WTC11 (cell line): ENCODE measurements at regions not wholly inside any gene's neighbourhood (a gene's known extent, or its start where the extent isn't known, plus 50 kb on each side); places are given as distances from the start of the nearest gene placed in this dataset.

Source experiments
- ATAC-seq: fragments of 200-7000 bp; cut with Tn5 transposase; 2 replicates; pipeline ENCODE4 v1.10.0; 2021; ENCODE audit warnings: mild to moderate bottlenecking, moderate library complexity
- CTCF ChIA-PET: fragments of 300-600 bp; sonication (Branson Sonifier 250); formaldehyde crosslinking; loops from one replicate; lab custom pipeline; 2021; ENCODE audit warnings: antibody characterized with exemption; lab: Charles Lee
- POLR2A ChIA-PET: fragments of 350-600 bp; sonication (Branson Sonifier 250); formaldehyde crosslinking; loops from one replicate; lab custom pipeline; 2021; ENCODE audit warnings: antibody characterized with exemption; lab: Charles Lee
- DNase-seq: peaks from one replicate; pipeline ENCODE4 v3.0.0; 2021; ENCODE audit warnings: low spot score
- H3K27ac Mint-ChIP-seq: 2 replicates; pipeline ENCODE4 v1.8.0; 2021; ENCODE audit warnings: mixed read lengths
- H3K27me3 Mint-ChIP-seq: 2 replicates; pipeline ENCODE4 v1.8.0; 2021; ENCODE audit warnings: low read depth, mild to moderate bottlenecking, moderate library complexity, mixed read lengths
- H3K36me3 Mint-ChIP-seq: 2 replicates; pipeline ENCODE4 v1.8.0; 2021; ENCODE audit warnings: mixed read lengths
- H3K4me1 Mint-ChIP-seq: 2 replicates; pipeline ENCODE4 v1.8.0; 2022; ENCODE audit warnings: mixed read lengths
- H3K4me3 Mint-ChIP-seq: 2 replicates; pipeline ENCODE4 v1.8.0; 2021; ENCODE audit warnings: mild to moderate bottlenecking, moderate library complexity, mixed read lengths
- H3K9me3 Mint-ChIP-seq: 2 replicates; pipeline ENCODE4 v1.8.0; 2021; ENCODE audit warnings: mixed read lengths
- CBFB ChIP-seq: sonication (generic); formaldehyde crosslinking; IDR thresholded peaks from 2 replicates; pipeline ENCODE4 v1.8.1; 2022; ENCODE audit warnings: mild to moderate bottlenecking, low read depth, missing genetic modification reagents
- JAZF1 ChIP-seq: fragments of 250-450 bp; sonication (Bioruptor Pico); IDR thresholded peaks from 2 replicates; pipeline ENCODE4 v1.9.0; 2021; ENCODE audit warnings: moderate library complexity, mild to moderate bottlenecking, inconsistent platforms
- KAT7 ChIP-seq: sonication (generic); formaldehyde crosslinking; IDR thresholded peaks from 2 replicates; pipeline ENCODE4 v1.8.1; 2023; ENCODE audit warnings: missing genetic modification reagents, mild to moderate bottlenecking, borderline replicate concordance
- NFE2L1 ChIP-seq: sonication (generic); formaldehyde crosslinking; IDR thresholded peaks from 2 replicates; pipeline ENCODE4 v1.8.1; 2023; ENCODE audit warnings: missing genetic modification reagents
- OVOL2 ChIP-seq: fragments of 250-450 bp; sonication (Bioruptor Pico); IDR thresholded peaks from 2 replicates; pipeline ENCODE4 v1.9.0; 2021; ENCODE audit warnings: mild to moderate bottlenecking, borderline replicate concordance
- SOX15 ChIP-seq: fragments of 250-450 bp; sonication (Bioruptor Pico); IDR thresholded peaks from 2 replicates; pipeline ENCODE4 v1.9.0; 2021; ENCODE audit warnings: mild to moderate bottlenecking
- ZNF121 ChIP-seq: sonication (generic); formaldehyde crosslinking; IDR thresholded peaks from 2 replicates; pipeline ENCODE4 v1.8.0; 2023; ENCODE audit warnings: missing genetic modification reagents
- ZNF138 ChIP-seq: sonication (generic); formaldehyde crosslinking; conservative IDR thresholded peaks from 2 replicates; pipeline ENCODE4 v1.8.1; 2022; ENCODE audit warnings: mild to moderate bottlenecking, moderate library complexity, missing genetic modification reagents
- ZNF317 ChIP-seq: sonication (generic); formaldehyde crosslinking; IDR thresholded peaks from 2 replicates; pipeline ENCODE4 v1.8.1; 2023; ENCODE audit warnings: low read depth, mild to moderate bottlenecking, moderate library complexity, missing genetic modification reagents, borderline replicate concordance
- TF ChIP-seq, protein P1 (sequence below): sonication (generic); formaldehyde crosslinking; IDR thresholded peaks from 2 replicates; pipeline ENCODE4 v1.8.1; 2023; ENCODE audit warnings: mild to moderate bottlenecking, missing genetic modification reagents
- TF ChIP-seq, protein P2 (sequence below): sonication (generic); formaldehyde crosslinking; IDR thresholded peaks from 2 replicates; pipeline ENCODE4 v1.8.1; 2022; ENCODE audit warnings: missing genetic modification reagents, borderline replicate concordance
- TF ChIP-seq, protein P3 (sequence below): fragments of 250-450 bp; sonication (Bioruptor Pico); conservative IDR thresholded peaks from 2 replicates; pipeline ENCODE4 v1.9.0; 2021; ENCODE audit warnings: mild to moderate bottlenecking
- TF ChIP-seq, protein P4 (sequence below): sonication (generic); formaldehyde crosslinking; IDR thresholded peaks from 2 replicates; pipeline ENCODE4 v1.8.0; 2023; ENCODE audit warnings: missing genetic modification reagents
- TF ChIP-seq, protein P5 (sequence below): sonication (generic); formaldehyde crosslinking; IDR thresholded peaks from 2 replicates; pipeline ENCODE4 v1.8.0; 2022; ENCODE audit warnings: mild to moderate bottlenecking, missing genetic modification reagents
- TF ChIP-seq, protein P6 (sequence below): fragments of 200-600 bp; IDR thresholded peaks from 2 replicates; pipeline ENCODE4 v1.8.0; 2022; ENCODE audit warnings: antibody characterized with exemption

DNA sequence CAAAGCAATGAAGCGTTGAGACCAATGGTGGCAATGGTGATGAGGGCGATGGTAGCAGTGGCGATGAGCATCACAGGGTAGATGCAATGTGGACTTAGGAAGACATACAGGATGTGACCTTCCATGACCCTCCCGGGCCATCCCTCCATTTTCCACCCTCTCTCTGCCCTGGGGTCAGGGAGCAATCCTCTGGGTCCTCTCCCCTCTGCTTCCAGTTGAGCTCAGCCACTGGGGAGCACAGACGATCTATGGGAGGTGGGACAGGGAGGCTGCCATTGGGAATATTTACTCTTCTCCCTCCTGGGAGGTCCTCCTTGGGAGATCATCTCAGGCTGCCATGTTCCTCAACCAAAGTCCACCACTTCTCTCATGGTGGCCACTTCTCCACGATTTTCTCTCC lies 260.7 kb upstream of the FOXF1 start:
- no peak overlapping the region for H3K27ac Mint-ChIP-seq
- TF ChIP-seq CBFB (CRISPR knock-in tag) (no peak), ZNF317 (CRISPR knock-in tag) (no peak), SOX15 (no peak), ZNF138 (CRISPR knock-in tag) (no peak), OVOL2 (CRISPR knock-in tag) (no peak)
- TF ChIP-seq, protein P1, sequence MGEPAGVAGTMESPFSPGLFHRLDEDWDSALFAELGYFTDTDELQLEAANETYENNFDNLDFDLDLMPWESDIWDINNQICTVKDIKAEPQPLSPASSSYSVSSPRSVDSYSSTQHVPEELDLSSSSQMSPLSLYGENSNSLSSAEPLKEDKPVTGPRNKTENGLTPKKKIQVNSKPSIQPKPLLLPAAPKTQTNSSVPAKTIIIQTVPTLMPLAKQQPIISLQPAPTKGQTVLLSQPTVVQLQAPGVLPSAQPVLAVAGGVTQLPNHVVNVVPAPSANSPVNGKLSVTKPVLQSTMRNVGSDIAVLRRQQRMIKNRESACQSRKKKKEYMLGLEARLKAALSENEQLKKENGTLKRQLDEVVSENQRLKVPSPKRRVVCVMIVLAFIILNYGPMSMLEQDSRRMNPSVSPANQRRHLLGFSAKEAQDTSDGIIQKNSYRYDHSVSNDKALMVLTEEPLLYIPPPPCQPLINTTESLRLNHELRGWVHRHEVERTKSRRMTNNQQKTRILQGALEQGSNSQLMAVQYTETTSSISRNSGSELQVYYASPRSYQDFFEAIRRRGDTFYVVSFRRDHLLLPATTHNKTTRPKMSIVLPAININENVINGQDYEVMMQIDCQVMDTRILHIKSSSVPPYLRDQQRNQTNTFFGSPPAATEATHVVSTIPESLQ (CRISPR knock-in tag), result no peak
- TF ChIP-seq, all 79 proteins: peak for 0
- no peak for DNase-seq
- CTCF ChIA-PET, result no interaction called here
- H3K4me3 Mint-ChIP-seq, result no peak overlapping the region
- H3K27me3 Mint-ChIP-seq, result peaks cover 3% of the 10 kb centered on the region; the same call in 1 of the 2 replicates
- POLR2A ChIA-PET, result no interaction called here
- H3K4me1 Mint-ChIP-seq, result no peaks in the 10 kb centered on the region
- no peak for ATAC-seq
- peaks cover 5% of the 10 kb centered on the region for H3K9me3 Mint-ChIP-seq
- no peaks in the 10 kb centered on the region for H3K36me3 Mint-ChIP-seq

DNA sequence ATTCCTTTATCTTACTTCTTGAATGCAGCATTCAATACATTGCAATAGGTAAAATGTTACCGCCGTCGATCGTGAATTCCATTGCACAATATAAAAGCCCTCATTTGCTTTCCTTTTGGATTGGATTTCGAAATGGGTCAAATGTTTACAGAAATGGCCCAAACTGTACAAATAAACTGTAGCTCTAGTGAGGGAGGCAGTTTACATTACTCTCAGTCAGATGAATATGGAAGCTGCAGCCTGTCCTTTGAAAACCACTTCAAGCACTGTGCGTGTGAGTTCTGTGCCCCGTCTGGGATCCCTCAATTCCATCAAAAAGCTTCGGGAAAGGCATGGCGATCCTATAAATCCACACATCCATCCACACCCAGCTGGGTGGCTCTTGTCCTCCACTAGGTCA lies 258.6 kb upstream of the FOXF1 start:
- Mint-ChIP-seq H3K27me3 (no peaks in the 10 kb centered on the region), H3K27ac (no peak overlapping the region), H3K4me3 (no peak overlapping the region), H3K36me3 (peaks cover 4% of the 10 kb centered on the region), H3K4me1 (peaks cover 1% of the 10 kb centered on the region; the same call in 1 of the 2 replicates), H3K9me3 (peaks cover 14% of the 10 kb centered on the region)
- no peak for DNase-seq
- CTCF ChIA-PET, result interaction anchor here (1.2 to 4.0 kb wide), 19 partner anchors 8 to 266 kb away, joined by 3 to 64 read pairs (median 7); no protein-coding TSS in a partner anchor
- no peak for ATAC-seq
- POLR2A ChIA-PET, result no interaction called here
- TF ChIP-seq, protein P2, sequence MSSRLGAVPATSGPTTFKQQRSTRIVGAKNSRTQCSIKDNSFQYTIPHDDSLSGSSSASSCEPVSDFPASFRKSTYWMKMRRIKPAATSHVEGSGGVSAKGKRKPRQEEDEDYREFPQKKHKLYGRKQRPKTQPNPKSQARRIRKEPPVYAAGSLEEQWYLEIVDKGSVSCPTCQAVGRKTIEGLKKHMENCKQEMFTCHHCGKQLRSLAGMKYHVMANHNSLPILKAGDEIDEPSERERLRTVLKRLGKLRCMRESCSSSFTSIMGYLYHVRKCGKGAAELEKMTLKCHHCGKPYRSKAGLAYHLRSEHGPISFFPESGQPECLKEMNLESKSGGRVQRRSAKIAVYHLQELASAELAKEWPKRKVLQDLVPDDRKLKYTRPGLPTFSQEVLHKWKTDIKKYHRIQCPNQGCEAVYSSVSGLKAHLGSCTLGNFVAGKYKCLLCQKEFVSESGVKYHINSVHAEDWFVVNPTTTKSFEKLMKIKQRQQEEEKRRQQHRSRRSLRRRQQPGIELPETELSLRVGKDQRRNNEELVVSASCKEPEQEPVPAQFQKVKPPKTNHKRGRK (CRISPR knock-in tag), result no peak
- no peak for TF ChIP-seq ZNF121 (CRISPR knock-in tag)
- no peak for TF ChIP-seq JAZF1 (CRISPR knock-in tag)
- no peak for TF ChIP-seq NFE2L1
- TF ChIP-seq, protein P3, sequence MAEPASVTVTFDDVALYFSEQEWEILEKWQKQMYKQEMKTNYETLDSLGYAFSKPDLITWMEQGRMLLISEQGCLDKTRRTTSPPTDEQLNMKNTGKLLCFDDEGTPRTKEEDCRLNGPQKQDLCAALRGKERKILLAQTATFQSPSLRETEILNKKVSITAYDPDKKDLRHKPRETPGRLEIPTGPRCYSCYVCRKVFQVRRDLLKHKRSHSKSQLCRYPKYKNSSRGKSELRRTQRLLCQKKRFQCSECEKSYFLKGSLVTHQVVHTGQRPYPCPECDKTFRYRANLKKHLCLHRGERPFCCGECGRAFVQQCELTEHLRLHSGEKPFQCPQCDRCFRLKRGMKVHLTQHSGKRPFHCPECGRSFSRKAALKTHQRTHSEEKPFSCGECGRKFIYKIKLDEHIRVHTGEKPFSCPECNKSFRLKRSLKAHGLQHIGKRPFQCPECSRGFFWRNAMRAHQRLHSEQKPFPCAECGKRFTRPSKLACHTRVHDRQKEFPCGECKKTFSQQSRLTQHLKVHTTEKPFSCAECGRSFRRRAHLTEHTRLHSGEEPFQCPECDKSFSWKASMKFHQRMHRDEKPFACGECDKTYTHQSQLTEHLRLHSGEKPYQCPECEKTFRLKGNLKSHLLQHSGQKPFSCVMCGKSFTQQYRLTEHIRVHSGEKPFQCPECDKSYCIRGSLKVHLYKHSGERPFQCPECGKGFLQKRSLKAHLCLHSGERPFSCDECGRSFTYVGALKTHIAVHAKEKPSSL (CRISPR knock-in tag), result no peak
- TF ChIP-seq, protein P4, sequence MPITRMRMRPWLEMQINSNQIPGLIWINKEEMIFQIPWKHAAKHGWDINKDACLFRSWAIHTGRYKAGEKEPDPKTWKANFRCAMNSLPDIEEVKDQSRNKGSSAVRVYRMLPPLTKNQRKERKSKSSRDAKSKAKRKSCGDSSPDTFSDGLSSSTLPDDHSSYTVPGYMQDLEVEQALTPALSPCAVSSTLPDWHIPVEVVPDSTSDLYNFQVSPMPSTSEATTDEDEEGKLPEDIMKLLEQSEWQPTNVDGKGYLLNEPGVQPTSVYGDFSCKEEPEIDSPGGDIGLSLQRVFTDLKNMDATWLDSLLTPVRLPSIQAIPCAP (CRISPR knock-in tag), result no peak
- TF ChIP-seq, protein P5, sequence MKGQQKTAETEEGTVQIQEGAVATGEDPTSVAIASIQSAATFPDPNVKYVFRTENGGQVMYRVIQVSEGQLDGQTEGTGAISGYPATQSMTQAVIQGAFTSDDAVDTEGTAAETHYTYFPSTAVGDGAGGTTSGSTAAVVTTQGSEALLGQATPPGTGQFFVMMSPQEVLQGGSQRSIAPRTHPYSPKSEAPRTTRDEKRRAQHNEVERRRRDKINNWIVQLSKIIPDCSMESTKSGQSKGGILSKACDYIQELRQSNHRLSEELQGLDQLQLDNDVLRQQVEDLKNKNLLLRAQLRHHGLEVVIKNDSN, result no peak

DNA sequence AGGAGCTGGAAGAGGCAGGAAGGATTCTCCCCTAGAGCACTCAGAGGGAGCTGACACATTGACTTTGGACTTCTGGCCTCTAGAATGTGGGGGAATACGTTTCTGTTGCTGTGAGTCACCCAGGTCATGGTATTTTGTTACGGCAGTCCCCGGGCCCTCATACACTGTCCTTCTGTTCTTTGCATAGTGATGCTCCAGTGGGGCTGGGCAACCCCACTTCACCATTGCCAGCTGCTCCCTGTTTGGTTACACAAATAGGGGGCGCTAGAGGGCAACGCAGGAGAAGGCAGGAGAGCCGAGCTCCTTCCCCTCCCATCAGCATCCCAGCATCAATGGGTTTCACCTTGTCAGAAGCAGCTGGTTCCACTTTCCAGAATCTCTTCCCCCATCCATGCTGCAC lies 257.7 kb upstream of the FOXF1 start:
- peak; percentile 83 for ATAC-seq
- H3K36me3 Mint-ChIP-seq, result peaks cover 4% of the 10 kb centered on the region
- ChIA-PET CTCF (interaction anchor here (0.6 to 4.0 kb wide), 74 partner anchors 9 to 309 kb away, joined by 3 to 64 read pairs (median 5); partner anchors contain the start of gene FOXF1), POLR2A (interaction anchor here (0.7 kb wide), 1 partner anchor 90 kb away, joined by 4 read pairs; no protein-coding TSS in a partner anchor)
- no peak overlapping the region for H3K27ac Mint-ChIP-seq
- H3K4me1 Mint-ChIP-seq, result peaks cover 2% of the 10 kb centered on the region; the same call in 1 of the 2 replicates
- H3K9me3 Mint-ChIP-seq, result peaks cover 23% of the 10 kb centered on the region
- TF ChIP-seq, protein P6, sequence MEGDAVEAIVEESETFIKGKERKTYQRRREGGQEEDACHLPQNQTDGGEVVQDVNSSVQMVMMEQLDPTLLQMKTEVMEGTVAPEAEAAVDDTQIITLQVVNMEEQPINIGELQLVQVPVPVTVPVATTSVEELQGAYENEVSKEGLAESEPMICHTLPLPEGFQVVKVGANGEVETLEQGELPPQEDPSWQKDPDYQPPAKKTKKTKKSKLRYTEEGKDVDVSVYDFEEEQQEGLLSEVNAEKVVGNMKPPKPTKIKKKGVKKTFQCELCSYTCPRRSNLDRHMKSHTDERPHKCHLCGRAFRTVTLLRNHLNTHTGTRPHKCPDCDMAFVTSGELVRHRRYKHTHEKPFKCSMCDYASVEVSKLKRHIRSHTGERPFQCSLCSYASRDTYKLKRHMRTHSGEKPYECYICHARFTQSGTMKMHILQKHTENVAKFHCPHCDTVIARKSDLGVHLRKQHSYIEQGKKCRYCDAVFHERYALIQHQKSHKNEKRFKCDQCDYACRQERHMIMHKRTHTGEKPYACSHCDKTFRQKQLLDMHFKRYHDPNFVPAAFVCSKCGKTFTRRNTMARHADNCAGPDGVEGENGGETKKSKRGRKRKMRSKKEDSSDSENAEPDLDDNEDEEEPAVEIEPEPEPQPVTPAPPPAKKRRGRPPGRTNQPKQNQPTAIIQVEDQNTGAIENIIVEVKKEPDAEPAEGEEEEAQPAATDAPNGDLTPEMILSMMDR, result peak; percentile 84
- no peak for TF ChIP-seq KAT7 (CRISPR knock-in tag)
- peak; percentile 79 for TF ChIP-seq ZNF121 (CRISPR knock-in tag)
- TF ChIP-seq, protein P3 (CRISPR knock-in tag), result no peak
- DNase-seq, result peak; percentile 77
- H3K27me3 Mint-ChIP-seq, result no peaks in the 10 kb centered on the region; the same call in 1 of the 2 replicates
- H3K4me3 Mint-ChIP-seq, result no peak overlapping the region
